ENCODE measurements at regions not wholly inside any gene's neighbourhood (a gene's known extent, or its start where the extent isn't known, plus 50 kb on each side); places are given as distances from the start of the nearest gene placed in this dataset.

GRCh38 chr2:39514825-39515224, 77.7 kb upstream of the MAP4K3 start:
- no peak for DNase-seq

DNA sequence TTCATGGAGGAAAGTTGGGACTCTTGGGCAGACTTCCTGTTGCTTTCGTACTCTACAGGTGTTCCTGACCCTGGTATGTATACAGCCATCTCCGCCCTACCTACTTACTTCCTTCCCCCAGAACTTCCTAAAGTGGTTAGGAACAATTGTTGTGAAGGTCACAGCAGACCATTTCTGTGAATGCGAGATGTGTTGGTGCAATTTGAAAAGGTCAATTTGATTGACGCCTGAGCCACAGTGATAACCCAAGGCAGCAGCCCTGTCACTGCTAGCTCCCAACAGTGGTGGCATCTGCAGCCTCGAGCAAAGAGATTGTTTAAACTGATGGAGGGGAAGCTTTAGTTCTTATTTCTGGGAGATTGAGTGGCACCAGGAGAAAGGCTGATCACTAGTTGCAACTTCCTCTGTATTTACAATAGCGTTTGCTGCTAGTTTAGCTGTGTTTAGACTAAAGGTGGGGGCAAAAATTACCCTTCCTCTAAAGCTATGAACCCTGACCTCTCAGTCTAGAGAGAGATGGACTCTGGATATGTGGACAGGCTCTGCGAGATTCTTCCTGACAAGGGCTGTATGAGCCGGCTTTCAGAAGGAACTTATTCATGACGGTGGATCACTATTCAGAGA, 78.3 kb upstream of the MAP4K3 start:
- no peak for DNase-seq

DNA sequence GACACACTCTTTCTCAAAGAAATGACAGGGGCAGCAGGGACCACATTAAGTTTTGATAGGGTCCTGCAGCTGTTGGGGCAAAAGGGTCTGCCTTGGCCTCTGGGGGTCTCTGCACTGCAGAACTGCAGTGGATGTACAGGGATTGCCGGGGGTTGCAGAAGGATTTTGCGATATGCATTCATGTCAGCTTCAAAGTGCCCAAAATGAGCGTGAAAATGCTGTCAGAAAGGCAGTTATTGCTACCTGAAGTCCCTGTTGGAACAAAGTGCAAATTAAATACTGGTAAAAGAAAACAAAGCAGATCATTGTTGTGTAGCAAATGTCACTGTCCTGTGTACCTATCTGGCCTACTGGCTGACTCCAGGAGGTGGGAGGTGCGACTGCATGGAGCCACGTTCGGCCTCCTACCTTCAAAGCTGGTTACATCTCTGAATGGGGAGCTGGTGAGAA, 78.8 kb upstream of the MAP4K3 start:
- no peak for DNase-seq

- no peak for DNase-seq
Measured at GRCh38 chr2:39516347-39517101, 79.4 kb upstream of the MAP4K3 start.

DNA sequence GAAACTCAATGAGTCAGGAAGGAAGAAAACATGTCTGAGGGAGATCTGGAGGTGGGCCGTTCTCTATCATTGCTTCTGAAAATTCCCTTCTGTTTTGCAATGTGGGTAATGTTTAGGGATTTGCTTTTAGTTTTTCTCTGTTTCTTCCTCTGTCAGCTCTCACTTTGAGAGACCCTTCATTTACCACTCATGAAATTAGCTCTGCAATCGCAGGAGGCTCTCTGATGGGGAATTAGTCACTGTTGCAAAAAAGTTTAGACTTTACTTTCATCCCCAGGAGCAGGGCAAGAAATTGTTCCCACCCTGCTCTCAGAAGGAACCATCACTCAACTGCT, 80.0 kb upstream of the MAP4K3 start:
- DNase-seq: no peak

DNA sequence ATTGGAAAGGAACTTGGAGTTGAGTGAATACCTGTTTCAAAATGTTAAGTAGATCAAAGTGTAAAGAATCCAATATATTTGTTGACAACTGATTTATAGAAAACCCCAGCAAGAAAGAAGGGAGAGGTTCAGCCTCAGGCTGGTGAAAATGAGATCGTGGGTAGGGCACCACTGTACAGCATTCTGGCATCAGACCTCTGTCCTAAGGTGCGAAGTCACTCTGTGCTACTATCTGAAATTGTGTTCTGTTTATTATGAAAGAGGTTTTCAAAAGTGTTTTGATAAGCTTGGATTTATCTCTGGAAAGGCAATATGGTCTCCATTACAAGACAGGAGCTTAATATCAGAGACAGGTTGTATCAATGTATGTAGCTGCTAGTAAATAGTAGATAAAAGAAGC, 80.5 kb upstream of the MAP4K3 start:
- DNase-seq: no peak

GRCh38 chr2:39519886-39520285, 82.8 kb upstream of the MAP4K3 start:
- DNase-seq: no peak

GRCh38 chr2:39521876-39522517, 84.9 kb upstream of the MAP4K3 start:
- DNase-seq: no peak

DNA sequence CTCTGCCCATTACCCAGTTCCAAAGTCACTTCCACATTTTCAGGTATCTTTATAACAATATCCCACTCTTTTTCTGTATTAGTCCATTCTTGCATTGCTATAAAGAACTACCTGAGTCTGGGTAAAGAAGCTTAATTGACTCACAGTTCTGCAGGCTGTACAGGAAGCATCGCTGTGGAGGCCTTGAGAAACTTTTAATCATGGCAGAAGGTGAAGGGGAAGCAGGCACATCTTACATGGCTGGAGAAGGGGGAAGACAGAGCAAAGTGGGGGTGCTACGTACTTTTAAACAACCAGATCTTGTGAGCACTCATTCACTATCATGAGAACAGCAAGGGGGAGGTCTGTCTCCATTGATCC, 85.4 kb upstream of the MAP4K3 start:
- DNase-seq: no peak

GRCh38 chr2:39523308-39524044, 86.4 kb upstream of the MAP4K3 start:
- no peak for DNase-seq

- DNase-seq: no peak
Measured at GRCh38 chr2:39524061-39524460, 87.0 kb upstream of the MAP4K3 start.

GRCh38 chr2:39524756-39525635, 87.9 kb upstream of the MAP4K3 start:
- no peak for DNase-seq

GRCh38 chr2:39525636-39526412, 88.7 kb upstream of the MAP4K3 start:
- no peak for DNase-seq

- DNase-seq: no peak
Measured at GRCh38 chr2:39528701-39529100, 91.6 kb upstream of the MAP4K3 start.

DNA sequence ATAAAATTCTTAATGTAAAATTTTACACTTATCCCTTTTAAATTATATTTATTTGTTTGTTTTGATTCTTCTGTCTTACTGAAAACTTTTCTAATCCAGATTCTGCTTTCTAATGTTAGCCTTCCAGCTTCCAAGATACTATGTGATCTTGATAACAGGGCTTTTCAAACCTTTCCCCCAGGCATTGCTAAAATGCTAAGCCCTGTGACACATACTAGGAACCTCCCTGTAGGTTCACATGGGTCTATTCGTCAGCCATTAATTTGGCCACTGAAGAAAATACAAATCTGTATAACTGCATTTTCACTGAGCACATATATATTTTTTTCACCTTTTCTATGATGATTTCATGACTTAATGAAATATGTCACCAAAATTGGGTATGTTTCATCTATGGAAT, 92.8 kb upstream of the MAP4K3 start:
- DNase-seq: no peak

GRCh38 chr2:39530411-39530866, 93.4 kb upstream of the MAP4K3 start:
- no peak for DNase-seq

DNA sequence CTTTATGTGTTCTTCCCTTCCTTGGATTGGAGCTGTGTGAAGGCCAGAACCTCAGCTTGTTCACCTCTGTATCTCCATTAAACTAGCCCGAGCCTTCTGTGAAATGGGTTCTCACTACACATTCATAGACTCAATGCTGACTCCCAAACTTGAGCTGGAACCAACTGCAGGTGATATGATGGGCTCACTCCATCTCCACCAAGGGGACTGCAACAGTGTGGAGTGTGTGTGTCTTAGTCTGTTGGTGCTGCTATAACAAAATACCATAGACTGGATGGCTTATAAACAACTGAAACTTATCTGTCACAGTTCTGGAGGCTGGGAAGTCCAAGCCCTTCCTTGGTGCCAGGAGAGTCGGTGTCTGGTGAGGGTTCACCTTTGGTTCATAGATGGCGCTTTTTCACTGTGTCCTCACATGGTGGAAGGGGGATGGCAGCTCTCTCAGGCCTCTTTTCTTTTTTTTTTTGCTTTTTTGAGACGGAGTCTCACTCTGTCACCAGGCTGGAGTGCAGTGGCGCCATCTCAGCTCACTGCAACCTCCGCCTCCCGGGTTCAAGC, 94.2 kb upstream of the MAP4K3 start:
- no peak for DNase-seq

DNA sequence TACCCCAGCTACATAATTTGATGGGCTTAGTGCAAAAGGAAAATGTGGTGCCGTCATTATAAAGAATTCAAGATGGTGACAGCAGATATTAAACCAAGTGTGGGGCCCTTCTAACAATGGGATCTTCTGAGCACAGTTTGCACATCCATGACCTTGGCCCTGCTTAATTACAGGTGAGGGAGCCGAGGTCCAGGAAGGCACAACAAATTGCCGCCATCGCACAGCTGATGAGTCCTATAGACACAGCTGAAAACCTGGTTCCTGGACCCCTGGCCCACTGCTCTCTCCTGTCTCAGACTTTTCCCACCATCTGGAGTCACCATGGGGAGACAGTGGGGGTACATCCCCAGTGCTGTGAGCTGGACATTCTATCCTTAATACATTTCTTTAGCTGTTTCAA, 95.8 kb upstream of the MAP4K3 start:
- no peak for DNase-seq

DNA sequence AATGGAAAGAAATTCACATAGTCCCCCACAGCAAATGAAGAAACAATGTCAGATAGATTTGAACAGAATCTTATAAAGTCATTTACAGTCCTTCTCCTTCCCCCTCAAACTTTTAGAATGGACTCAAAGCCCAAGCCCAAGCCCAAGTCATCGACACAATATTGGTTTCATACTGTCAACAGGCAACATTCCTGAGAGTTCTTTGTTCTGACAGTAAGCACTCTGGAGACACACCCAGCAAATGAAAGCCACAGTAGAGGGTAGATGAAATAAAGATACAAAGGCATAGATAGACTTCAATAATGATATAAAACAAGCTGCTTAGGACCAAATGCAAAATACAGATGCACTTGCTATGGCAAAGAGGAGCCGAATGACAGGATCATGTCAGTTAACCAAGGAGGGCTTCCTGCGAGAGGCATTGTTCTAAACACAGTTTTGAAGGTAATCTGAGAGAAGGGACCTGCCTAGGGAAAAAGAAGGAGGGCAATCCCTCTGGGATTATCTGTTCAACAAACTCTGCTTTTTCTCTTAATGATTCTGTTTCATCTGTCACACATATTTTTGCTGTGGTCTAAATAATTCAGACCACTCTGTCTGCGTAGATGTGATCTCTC, 97.1 kb upstream of the MAP4K3 start:
- no peak for DNase-seq

DNA sequence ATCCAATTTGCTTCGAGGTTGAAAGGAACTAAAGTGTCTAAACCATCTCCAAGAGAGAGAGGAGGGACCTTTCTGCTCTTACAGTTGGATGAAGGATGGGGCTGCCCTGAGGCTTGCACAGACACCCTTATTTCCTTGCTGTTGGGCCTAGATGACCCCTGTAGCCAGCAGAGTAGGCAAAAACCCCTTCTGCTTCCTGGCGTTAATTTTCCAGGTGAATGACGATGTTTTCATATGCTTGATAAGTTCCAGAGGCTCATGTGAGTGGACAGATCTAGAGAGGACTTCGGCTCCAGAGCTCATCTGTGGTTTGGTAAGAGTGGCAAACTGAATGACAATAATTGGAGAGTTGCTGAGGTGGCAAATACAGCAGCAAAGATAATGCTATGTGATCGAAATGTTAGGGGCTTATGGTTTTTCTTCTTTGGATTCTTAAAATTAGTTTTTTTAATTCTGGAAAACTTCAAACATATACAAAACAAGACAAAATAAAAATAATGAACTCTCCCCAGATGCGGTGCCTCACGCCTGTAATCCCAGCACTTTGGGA, 98.6 kb upstream of the MAP4K3 start:
- DNase-seq: no peak

DNA sequence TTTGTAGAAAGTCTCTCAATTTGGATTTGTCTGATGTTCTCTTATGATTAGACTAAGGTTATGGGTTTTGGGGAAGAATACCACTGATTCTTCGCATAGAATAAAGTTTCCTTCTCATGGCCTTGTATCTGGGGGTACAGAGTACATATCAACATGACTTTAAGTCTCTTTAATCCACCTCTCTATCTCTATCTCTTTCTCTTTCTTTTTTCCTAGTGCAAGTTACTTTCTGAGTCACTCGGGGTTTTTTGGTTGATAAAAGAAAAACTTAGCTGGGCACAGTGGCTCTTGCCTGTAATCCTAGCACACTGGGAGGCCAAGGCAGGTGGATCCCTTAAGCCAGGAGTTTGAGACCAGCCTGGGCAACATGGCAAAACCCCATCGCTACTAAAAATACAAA, 100.1 kb upstream of the MAP4K3 start:
- DNase-seq: no peak

All from stimulated activated CD4-positive, alpha-beta T cell treated with anti-CD3 and anti-CD28 coated beads, Interleukin-4, amount 100 ng/mL, for 24 hours (primary cell).